Lung (tissue), 11 donors: ENCODE measurements at regions not wholly inside any gene's neighbourhood (a gene's known extent, or its start where the extent isn't known, plus 50 kb on each side); places are given as distances from the start of the nearest gene placed in this dataset.

Experiments used
- ATAC-seq: fragments of 200-7000 bp; cut with Tn5 transposase; one replicate; pipeline ENCODE4 v1.9.1; 2020; ENCODE audit warnings: moderate number of reproducible peaks; ENCODE audit not compliant: insufficient read depth, low FRiP score
- DNase-seq, 3 donors: peaks; one replicate each; pipeline ENCODE4 v3.0.0-alpha.2; 2013 to 2017
- H3K27ac ChIP-seq, 2 donors: one replicate each; pipeline ENCODE4 v1.5.1; 2013; ENCODE audit warnings: mild to moderate bottlenecking in 2 of 2, moderate library complexity in 2 of 2, control low read depth in 1 of 2, inconsistent platforms in 1 of 2, low read depth in 1 of 2, low read length in 1 of 2
- H3K27me3 ChIP-seq, 3 donors: one replicate each; pipeline ENCODE4 v1.5.1; 2013; ENCODE audit warnings: low read length in 2 of 3; ENCODE audit not compliant: control insufficient read depth in 3 of 3, insufficient read depth in 3 of 3
- H3K36me3 ChIP-seq, 4 donors: one replicate each; pipeline ENCODE4 v1.5.1; 2013; ENCODE audit warnings: low read length in 4 of 4, mild to moderate bottlenecking in 1 of 4, moderate library complexity in 1 of 4; ENCODE audit not compliant: control insufficient read depth in 4 of 4, insufficient read depth in 4 of 4
- H3K4me1 ChIP-seq, 5 donors: one replicate each; pipeline ENCODE4 v1.5.1; 2013; ENCODE audit warnings: low read length in 5 of 5, mild to moderate bottlenecking in 2 of 5, moderate library complexity in 1 of 5; ENCODE audit not compliant: control insufficient read depth in 5 of 5, insufficient read depth in 5 of 5
- H3K4me3 ChIP-seq: one replicate; pipeline ENCODE4 v1.5.1; 2013; ENCODE audit warnings: mild to moderate bottlenecking, control low read depth, moderate library complexity
- H3K9ac ChIP-seq, 2 donors: one replicate each; pipeline ENCODE4 v1.5.1; 2013; ENCODE audit warnings: low read length in 2 of 2, control low read depth in 1 of 2; ENCODE audit not compliant: insufficient read depth in 1 of 2
- H3K9me3 ChIP-seq, 4 donors: one replicate each; pipeline ENCODE4 v1.5.1; 2013; ENCODE audit warnings: low read length in 3 of 4, mild to moderate bottlenecking in 1 of 4, moderate library complexity in 1 of 4; ENCODE audit not compliant: control insufficient read depth in 4 of 4, insufficient read depth in 3 of 4
- CTCF ChIP-seq: IDR thresholded peaks from 2 replicates; pipeline ENCODE4 v1.5.1; 2012; ENCODE audit warnings: mild to moderate bottlenecking; ENCODE audit errors: control extremely low read depth, extremely low read depth
- WGBS, 2 donors: extraction: QIAGEN DNeasy Blood & Tissue Kit; methylation state at CpG; one replicate each; pipeline ENCODE4 v1.1.7; 2013; 5-methylcytosine and 5-hydroxymethylcytosine counted together
- donor health status: control.
- donor health status: control.
- donor health status: Bipolar disorder and iron deficiency.
- donor health status: healthy.
- donor health status: DM: yes; HTN: yes; CAD: no.

- WGBS, 2 donors = 74 to 77% methylated on average over 3 of the region's 3 CpGs
- no peaks in the 10 kb centered on the region for H3K36me3 ChIP-seq
- H3K27me3 ChIP-seq = no peaks in the 10 kb centered on the region
- H3K9me3 ChIP-seq = no peaks in the 10 kb centered on the region
- ATAC-seq = no peak
- no peak for DNase-seq
- H3K4me3 ChIP-seq = no peak overlapping the region
- no peak overlapping the region for H3K9ac ChIP-seq
- no peak for TF ChIP-seq CTCF
- H3K27ac ChIP-seq = no peak overlapping the region
- H3K4me1 ChIP-seq = no peaks in the 10 kb centered on the region
These were observed 329.6 kb downstream of the GABRB2 start for GRCh38 chr5:161216877-161217276.

GRCh38 chr5:161212123-161212712 lies 334.3 kb downstream of the GABRB2 start:
- Histone ChIP-seq H3K36me3 (no peaks in the 10 kb centered on the region), H3K27ac (no peak overlapping the region), H3K9me3 (no peaks in the 10 kb centered on the region), H3K9ac (no peak overlapping the region), H3K4me3 (no peak overlapping the region), H3K27me3 (no peaks in the 10 kb centered on the region), H3K4me1 (no peaks in the 10 kb centered on the region)
- DNase-seq = no peak
- 85 to 90% methylated on average over 1 of the region's 1 CpG for WGBS, 2 donors
- no peak for TF ChIP-seq CTCF
- no peak for ATAC-seq

DNA sequence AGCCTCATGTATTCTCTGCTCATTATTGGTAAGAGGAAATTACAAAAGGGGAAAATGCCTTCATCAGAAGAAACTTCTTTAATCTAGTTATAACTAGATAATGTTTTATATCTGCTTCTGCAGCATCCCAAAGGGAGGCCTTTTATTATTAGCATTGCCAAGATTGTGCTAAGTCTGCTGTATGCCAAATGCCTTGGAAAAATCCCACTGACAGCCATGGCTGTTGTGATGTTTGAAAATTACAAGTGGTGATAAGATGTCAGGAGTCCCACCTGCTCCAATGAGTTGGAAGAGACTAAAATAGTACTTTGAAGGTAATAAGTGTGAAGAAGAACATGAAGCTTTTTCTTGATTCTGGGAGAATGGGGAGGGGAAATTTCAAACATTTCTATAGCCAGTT lies 345.0 kb downstream of the GABRB2 start:
- no peak for TF ChIP-seq CTCF
- no peaks in the 10 kb centered on the region for H3K4me1 ChIP-seq
- no peak overlapping the region for H3K27ac ChIP-seq
- DNase-seq (peak in 1 of 3 donors; percentile 3), ATAC-seq (no peak)
- H3K27me3 ChIP-seq = no peaks in the 10 kb centered on the region
- no peak overlapping the region for H3K9ac ChIP-seq
- H3K4me3 ChIP-seq = no peak overlapping the region
- no peaks in the 10 kb centered on the region for H3K9me3 ChIP-seq
- no peaks in the 10 kb centered on the region for H3K36me3 ChIP-seq

DNA sequence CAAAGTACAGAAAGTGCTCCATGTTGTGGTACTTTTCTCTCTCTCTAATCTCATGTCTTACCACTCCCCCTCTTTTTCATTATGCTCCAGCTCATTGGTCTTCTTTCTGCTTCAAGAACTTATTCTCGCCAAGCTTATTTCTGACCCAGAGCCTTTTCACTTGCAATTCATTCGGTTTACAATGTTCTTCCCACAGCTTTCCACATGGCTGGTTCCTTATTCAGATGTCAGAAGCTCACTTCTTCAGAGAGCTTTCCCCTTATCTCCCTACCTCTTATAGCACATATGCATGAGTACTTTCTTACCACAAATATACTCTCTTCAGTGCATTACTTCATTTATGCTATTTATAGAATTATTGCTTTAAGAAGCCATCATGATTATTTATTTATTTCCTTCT lies 338.8 kb upstream of the ATP10B start:
- H3K4me1 ChIP-seq = no peaks in the 10 kb centered on the region
- WGBS, 2 donors = 86 to 87% methylated on average over 2 of the region's 2 CpGs
- no peak for ATAC-seq
- no peak overlapping the region for H3K9ac ChIP-seq
- H3K27ac ChIP-seq = no peak overlapping the region
- H3K4me3 ChIP-seq = no peak overlapping the region
- TF ChIP-seq CTCF = no peak
- no peaks in the 10 kb centered on the region for H3K27me3 ChIP-seq
- peaks cover 0 to 2% (median 0%) of the 10 kb centered on the region in 4 donors for H3K9me3 ChIP-seq
- no peak for DNase-seq
- H3K36me3 ChIP-seq = no peaks in the 10 kb centered on the region
